ENCODE measurements at regions not wholly inside any gene's neighbourhood (a gene's known extent, or its start where the extent isn't known, plus 50 kb on each side); places are given as distances from the start of the nearest gene placed in this dataset.
"Not testable (repeated sequence)": the region's sequence is repeated elsewhere in the genome, so short reads cannot be mapped to it uniquely, and the experiment has no call there.

- no peak for DNase-seq
- intact Hi-C loops (cut with DNase I): no loop called here
Measured at GRCh38 chr14:28130610-28131284, 635.8 kb upstream of the FOXG1 start.

DNA sequence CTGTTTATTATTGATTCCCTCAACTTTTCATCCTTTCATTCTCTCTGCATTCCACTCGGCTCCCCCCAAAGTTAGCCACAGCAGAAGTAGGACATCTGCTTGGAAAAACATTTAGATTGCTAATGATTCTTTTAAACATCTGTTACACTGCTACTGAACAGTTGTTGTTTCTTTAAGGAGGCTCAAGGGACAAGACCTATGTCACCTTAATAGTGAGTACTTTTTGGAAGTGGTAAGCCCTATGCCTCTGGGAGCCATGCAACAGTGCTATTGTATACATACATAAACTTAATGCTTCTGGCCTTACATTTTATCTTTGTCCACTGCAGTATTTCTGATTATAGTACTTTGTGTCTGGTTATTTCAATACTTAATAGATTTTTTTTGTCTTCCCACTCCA lies 628.2 kb upstream of the FOXG1 start:
- intact Hi-C loops (cut with DNase I): no loop called here
- no peak for DNase-seq

GRCh38 chr14:28141662-28142061 lies 624.9 kb upstream of the FOXG1 start:
- no peak for DNase-seq
- intact Hi-C loops (cut with DNase I): no loop called here

DNA sequence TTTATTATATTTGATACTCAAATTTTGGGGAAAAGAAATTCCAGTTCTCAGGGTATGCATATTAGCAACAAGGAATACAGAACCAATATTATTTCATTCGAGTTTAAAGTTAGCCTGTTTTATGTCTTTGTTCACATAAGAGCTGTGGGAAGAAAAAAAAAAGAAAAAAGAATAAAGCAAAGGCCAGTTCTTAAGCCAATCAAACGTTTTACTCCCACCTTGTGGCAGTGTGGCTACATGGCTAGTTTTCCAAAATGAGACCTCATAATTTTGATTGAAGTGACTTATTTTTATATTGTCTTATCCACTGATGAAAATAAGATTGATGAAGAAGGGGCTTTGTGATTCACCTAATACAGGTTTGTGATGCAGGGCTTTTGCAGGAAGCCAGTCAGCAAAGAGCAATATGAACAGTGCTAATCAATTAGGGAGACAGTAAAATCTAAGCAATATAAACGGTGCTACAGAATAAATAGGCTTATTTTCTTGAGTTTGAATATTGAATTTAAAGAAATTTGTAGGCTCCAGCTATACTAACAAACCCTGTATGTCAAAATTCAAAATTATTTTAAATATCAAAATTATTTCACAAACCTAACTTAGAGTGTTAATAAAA lies 624.1 kb upstream of the FOXG1 start:
- intact Hi-C loops (cut with DNase I): no loop called here
- DNase-seq: peak in 1 of 10 donors; percentile 26

DNA sequence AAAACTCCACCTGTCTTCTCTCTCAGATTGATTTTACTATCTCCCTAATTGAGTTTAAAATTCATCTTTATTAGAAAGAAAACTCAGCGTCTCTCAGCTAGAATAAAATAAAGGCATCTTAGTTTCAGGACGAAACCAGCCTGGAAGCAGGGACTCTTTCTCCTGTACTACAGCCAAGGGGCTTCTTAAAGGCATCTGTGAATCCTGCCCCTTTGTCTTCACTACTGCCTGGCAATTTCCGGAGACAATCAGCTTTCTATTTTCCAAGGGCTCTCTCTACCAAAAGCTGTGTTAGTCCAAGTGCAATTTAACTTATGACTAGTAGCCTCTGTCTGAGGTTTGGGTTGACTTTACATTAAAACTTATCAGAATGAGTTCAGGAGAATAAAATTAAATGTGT lies 623.3 kb upstream of the FOXG1 start:
- DNase-seq: no peak

GRCh38 chr14:28151926-28152325 lies 614.7 kb upstream of the FOXG1 start:
- intact Hi-C loops (cut with DNase I): no loop called here
- no peak for DNase-seq

More for the DNA sequence above, 623.3 kb upstream of the FOXG1 start:
- intact Hi-C loops (cut with DNase I): no loop called here

DNA sequence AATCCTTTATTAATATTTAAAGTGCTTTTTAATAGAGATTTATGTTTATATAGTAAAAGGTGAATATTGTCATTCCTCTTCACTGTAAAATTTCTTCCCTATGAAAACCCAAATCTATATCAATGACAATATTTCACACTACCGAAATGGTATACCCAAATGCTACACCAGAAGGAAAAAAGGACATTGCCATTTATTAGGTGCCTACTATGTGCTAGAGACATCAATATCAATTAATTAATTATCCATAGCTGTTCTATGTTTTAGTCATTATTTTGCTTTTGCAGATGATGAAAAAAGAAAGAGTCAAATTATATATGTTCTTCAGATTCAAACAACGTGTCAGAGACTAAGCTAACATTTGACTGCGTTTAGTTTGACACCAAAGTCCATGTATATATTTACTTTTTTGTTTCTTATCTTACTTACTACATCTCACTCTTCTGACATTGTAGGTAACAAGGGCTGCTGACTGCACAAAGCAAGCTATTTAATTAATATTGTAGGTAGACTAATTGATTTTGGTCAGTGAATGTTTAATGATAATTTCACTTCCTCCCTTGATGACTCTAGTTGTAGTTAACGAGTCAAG lies 614.0 kb upstream of the FOXG1 start:
- intact Hi-C loops (cut with DNase I): no loop called here
- DNase-seq: no peak

DNA sequence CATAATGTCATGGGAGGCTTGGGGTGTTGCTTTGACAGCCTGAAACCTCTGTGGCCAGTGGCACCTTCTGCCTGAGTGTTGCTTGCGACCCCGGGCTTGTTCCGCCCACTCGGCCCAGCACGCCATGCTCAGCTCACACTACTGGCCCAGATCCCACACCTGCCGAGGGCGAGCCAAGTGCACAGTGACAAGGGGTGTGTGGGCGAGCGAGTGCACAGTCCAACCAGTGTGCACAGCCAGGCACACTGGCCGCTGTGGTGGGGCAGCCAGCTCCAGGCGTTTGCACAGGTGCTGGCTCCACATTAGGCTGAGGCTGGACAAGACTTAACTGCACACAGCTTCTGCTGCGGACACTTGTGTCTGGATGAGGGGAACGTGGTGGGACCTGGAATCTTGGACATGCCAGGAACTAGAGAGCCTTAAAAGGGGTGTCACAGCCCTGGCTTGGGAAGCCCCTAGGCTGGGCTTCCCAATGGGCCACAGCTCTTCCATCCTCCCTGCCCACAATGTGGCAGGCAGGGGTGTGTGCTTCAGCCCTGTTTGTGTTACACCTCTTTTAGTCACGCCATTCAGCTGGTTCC lies 609.2 kb upstream of the FOXG1 start:
- peak in 3 of 10 donors; percentile 69 to 79 (median 77) for DNase-seq
- intact Hi-C loops (cut with DNase I): no loop called here

DNA sequence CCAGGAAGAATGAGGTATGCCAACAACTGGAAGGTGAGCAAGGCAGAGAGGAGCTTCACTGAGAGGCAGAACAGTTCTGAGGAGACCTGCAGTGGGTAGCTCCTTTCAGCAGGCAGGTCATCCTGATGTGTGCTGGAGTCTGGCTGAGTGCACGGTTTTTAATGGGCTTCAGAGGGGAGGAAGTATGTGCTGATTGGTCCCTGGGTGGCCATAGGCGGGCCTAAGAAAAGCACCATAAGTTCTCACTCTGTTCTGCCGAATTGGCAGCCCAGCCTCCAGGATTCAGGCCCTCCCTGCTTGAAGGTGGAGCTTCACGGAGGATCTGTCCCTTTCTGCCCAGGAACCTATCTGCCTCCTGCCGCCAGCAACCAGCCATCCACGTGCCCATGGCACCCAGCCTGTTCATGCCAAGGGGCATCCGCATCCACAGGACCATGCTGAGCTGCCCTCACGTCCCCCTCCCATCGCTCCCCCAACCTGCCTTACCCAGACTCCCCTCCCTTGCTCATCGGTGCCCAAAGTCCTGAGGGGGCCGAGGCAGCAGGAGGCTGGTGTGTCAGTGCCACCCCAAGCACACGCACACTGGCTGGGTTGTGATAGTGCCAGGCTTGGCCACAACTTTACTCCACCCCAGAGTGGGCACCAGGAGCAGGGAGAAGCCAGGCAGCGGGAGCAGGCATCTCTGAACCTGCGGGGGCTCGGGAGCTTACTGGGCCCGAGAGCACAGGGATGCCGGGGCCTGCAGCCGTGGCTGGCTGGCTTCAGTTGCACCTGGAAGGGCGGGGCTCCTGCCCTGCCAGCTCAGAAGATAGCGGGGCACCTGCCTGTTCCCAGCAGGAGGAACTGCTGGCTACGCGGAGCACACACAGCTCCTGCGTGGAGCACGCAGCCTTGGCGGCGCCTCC lies 608.4 kb upstream of the FOXG1 start:
- peak in 3 of 10 donors; percentile 59 to 70 (median 60) for DNase-seq
- intact Hi-C loops (cut with DNase I): no loop called here

- no peak for DNase-seq
- intact Hi-C loops (cut with DNase I): no loop called here
Measured at GRCh38 chr14:28161040-28161439, 605.5 kb upstream of the FOXG1 start.

DNA sequence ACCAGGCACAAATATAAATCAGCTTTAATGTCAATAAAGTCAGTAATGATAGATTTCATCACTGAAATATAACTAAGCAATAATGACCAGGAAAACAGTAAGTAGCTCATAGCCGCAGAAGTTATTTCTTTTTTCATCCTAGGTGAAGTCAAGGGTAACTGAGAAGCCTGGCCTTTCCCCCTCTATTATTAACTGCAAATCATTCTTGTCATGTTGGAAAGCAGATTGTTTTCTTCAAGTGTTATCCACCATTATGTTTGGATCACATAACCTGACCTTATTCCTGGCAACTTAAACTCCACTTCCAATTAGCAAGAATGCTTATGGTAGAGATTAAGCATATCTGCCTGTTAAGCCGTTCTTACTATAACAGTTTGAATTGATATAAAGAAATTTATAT lies 603.4 kb upstream of the FOXG1 start:
- intact Hi-C loops (cut with DNase I): no loop called here
- DNase-seq: no peak

- DNase-seq: no peak
Measured at GRCh38 chr14:28163897-28164296, 602.7 kb upstream of the FOXG1 start.

DNA sequence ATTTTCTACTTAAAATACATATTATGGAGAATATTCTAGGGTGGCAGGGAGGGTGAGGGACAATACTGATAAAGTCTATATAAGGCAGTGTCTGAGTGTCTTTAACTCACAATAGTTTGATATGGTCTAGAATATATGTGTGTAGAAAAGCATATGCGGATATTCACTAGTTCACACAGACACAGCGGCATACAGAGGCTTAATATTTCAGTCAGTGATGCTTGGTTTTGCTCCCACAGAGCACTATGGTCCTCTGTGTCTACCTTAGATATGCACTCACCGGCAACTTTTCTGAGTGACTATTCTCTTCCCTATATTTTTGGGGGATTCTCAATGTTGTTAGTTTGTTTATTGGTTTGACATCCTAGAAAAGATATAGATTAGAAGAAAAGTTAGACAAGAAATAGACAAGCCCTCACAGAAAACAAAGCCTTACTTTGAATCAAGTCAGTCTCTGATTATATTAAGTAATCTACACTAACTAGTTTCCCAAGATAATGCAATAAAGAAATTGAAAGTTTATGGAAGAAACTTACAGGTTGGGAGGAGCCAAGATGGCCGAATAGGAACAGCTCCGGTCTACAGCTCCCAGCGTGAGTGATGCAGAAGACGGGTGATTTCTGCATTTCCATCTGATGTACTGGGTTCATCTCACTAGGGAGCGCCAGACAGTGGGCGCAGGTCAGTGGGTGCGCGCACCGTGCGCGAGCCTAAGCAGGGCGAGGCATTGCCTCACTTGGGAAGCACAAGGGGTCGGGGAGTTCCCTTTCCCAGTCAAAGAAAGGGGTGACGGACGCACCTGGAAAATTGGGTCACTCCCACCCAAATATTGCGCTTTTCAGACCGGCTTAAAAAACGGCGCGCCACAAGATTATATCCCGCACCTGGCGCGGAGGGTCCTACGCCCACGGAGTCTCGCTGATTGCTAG lies 578.4 kb upstream of the FOXG1 start:
- intact Hi-C loops (cut with DNase I): not testable (repeated sequence)
- DNase-seq: peak in 2 of 10 donors; percentile 56 to 72

More at GRCh38 chr14:28163897-28164296, 602.7 kb upstream of the FOXG1 start:
- intact Hi-C loops (cut with DNase I): no loop called here

- no peak for DNase-seq
- intact Hi-C loops (cut with DNase I): no loop called here
Measured at GRCh38 chr14:28196878-28197277, 569.7 kb upstream of the FOXG1 start.

DNA sequence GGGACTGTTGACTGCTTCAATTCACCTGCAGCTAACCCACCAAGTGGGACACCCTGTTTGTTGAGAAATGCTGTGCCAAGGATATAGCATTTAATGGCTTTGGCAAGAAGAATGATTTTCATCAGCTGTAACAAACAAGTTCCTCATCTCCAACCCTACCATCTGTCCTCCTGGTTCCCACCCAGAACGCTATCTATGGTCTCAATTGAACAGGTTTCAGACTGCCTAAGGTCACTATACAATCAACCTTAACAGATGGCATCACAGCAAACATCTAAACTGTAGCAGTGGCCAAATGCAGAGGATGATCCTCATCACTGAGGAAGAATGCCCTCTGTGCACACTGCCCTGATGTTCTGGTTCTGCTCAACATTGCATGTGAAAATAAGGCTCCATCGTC lies 546.2 kb upstream of the FOXG1 start:
- intact Hi-C loops (cut with DNase I): no loop called here
- DNase-seq: no peak

DNA sequence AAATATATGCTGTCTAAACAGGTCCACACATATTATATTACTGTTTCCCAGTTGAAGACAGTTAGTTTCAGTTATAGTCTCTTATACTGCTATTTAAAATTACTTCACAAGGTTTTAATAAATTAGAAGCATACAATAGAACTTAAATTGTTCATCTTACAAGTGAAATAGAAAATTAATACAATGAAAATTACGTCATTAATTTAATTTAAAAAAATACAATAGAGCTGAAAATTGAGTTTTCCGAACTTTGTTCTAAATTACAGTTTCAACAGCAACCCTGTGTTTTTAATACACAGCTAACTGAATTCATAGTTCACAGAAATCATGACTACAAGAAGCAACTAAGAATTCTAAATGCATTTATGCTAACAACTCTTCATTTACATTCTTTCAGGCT lies 525.7 kb upstream of the FOXG1 start:
- intact Hi-C loops (cut with DNase I): no loop called here
- DNase-seq: no peak

DNA sequence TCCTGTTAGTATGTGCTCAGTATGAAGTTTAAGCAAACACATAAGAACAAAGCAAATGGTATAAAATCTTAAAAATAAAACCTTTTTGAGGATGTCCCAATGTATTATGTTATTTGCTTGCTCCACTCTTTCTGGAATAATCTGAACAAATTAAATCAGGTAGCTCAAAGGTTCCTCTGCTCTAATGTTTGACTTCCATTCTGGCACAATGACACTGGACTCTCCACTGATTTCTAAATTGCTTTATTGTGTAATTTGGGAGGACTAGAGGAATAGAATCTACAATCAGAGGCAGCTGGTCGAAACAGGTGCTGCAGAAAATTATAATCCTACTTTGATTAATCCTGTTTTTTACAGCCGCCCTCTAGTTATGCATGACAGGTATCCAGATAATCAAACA lies 523.7 kb upstream of the FOXG1 start:
- no peak for DNase-seq
- intact Hi-C loops (cut with DNase I): no loop called here

DNA sequence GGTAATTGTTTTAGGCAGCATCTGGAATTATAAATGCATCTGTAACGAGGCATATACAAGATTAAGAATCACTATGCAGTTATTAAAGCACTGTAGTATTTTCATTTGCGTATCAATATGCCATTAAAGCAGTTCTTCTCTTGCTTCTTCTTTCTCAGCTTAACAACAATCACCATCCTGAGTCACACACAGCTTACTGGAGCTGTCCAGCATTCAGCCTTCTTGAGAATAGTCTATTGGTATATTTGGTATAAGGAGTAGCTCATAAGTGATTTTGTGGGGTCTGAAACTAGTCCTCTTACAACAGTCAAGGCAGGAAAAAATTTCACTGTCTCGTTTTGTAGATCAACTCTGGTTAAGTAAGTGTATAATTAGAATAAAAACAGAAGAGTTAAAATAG lies 523.0 kb upstream of the FOXG1 start:
- intact Hi-C loops (cut with DNase I): no loop called here
- DNase-seq: no peak

GRCh38 chr14:28245216-28245615 lies 521.4 kb upstream of the FOXG1 start:
- no peak for DNase-seq
- intact Hi-C loops (cut with DNase I): no loop called here

GRCh38 chr14:28247491-28247890 lies 519.1 kb upstream of the FOXG1 start:
- DNase-seq: no peak
- intact Hi-C loops (cut with DNase I): no loop called here

Measured in posterior cingulate gyrus (tissue), 11 donors.